Fibroblast of lung (primary cell): ENCODE measurements at regions not wholly inside any gene's neighbourhood (a gene's known extent, or its start where the extent isn't known, plus 50 kb on each side); places are given as distances from the start of the nearest gene placed in this dataset.
A peak's percentile ranks its signal among the peaks of the same experiment; 100 is the strongest.

Experiments used
- DNase-seq, 2 donors: peaks; one replicate each; pipeline versions ENCODE4 v3.0.0 to v3.0.0-alpha.2; 2010; ENCODE audit warnings: low read depth in 2 of 2
- H2AFZ ChIP-seq: 2 replicates; pipeline ENCODE4 v1.5.1; 2012; ENCODE audit warnings: low read length, control low read depth, inconsistent platforms
- H3K27ac ChIP-seq: 2 replicates; pipeline ENCODE4 v1.5.1; 2011; ENCODE audit warnings: low read length, control low read depth; ENCODE audit not compliant: insufficient read depth
- H3K27me3 ChIP-seq: 2 replicates; pipeline ENCODE4 v1.5.1; 2011; ENCODE audit warnings: mild to moderate bottlenecking, low read length; ENCODE audit not compliant: control insufficient read depth, insufficient read depth
- H3K36me3 ChIP-seq: 2 replicates; pipeline ENCODE4 v1.5.1; 2011; ENCODE audit warnings: low read length; ENCODE audit not compliant: control insufficient read depth, insufficient read depth
- H3K4me1 ChIP-seq: 2 replicates; pipeline ENCODE4 v1.5.1; 2011; ENCODE audit warnings: low read length; ENCODE audit not compliant: control insufficient read depth, insufficient read depth; ENCODE audit errors: extremely low read depth
- H3K4me2 ChIP-seq: 2 replicates; pipeline ENCODE4 v1.5.1; 2011; ENCODE audit warnings: low read length, control low read depth; ENCODE audit not compliant: insufficient read depth; ENCODE audit errors: extremely low read depth
- H3K4me3 ChIP-seq, 4 experiments: fragments of 200-600 bp in 1 of 4; sonication (generic) in 1 of 4; replicated peaks in 1 of 4; 2 replicates each; pipeline ENCODE4 v1.5.1; 2011 to 2016; ENCODE audit warnings: low read length in 4 of 4, low read depth in 3 of 4, mild to moderate bottlenecking in 3 of 4, control low read depth in 2 of 4, inconsistent platforms in 1 of 4, mixed read lengths in 1 of 4; ENCODE audit not compliant: insufficient read depth in 1 of 4; ENCODE audit errors: control extremely low read depth in 1 of 4
- H3K79me2 ChIP-seq: 2 replicates; pipeline ENCODE4 v1.5.1; 2012; ENCODE audit warnings: mild to moderate bottlenecking, low read length, inconsistent platforms; ENCODE audit not compliant: control insufficient read depth, insufficient read depth
- H3K9ac ChIP-seq: 2 replicates; pipeline ENCODE4 v1.5.1; 2011; ENCODE audit warnings: mild to moderate bottlenecking, low read length, control low read depth; ENCODE audit not compliant: insufficient read depth
- H3K9me3 ChIP-seq: 2 replicates; pipeline ENCODE4 v1.5.1; 2012; ENCODE audit warnings: low read depth, low read length; ENCODE audit not compliant: control insufficient read depth, insufficient read depth
- H4K20me1 ChIP-seq: 2 replicates; pipeline ENCODE4 v1.5.1; 2011; ENCODE audit warnings: low read length; ENCODE audit not compliant: control insufficient read depth, insufficient read depth; ENCODE audit errors: extremely low read depth
- CTCF ChIP-seq, 2 donors: IDR thresholded peaks in 1 of 2; conservative IDR thresholded peaks in 1 of 2; 1 replicate in 1 of 2; 2 replicates in 1 of 2; pipeline ENCODE4 v1.5.1; 2011 to 2012; ENCODE audit warnings: low read length in 2 of 2, control low read depth in 1 of 2, inconsistent platforms in 1 of 2, low read depth in 1 of 2, mild to moderate bottlenecking in 1 of 2
- EZH2 ChIP-seq: IDR thresholded peaks from 2 replicates; pipeline ENCODE4 v1.5.1; 2012; ENCODE audit warnings: low read length, control low read depth, mild to moderate bottlenecking; ENCODE audit errors: missing control alignments

- Histone ChIP-seq H3K27me3 (no peaks in the 10 kb centered on the region), H3K9me3 (no peaks in the 10 kb centered on the region), H3K4me1 (no peaks in the 10 kb centered on the region), H4K20me1 (no peaks in the 10 kb centered on the region), H3K79me2 (no peaks in the 10 kb centered on the region), H2AFZ (no peak overlapping the region), H3K36me3 (no peaks in the 10 kb centered on the region), H3K4me2 (no peak overlapping the region), H3K4me3 (no peak overlapping the region), H3K27ac (no peak overlapping the region), H3K9ac (no peak overlapping the region)
- DNase-seq, result no peak
- no peak for TF ChIP-seq EZH2
- TF ChIP-seq CTCF (conservative IDR thresholded peaks at IDR 0.05 in 1 of 2, IDR thresholded peaks at IDR 0.05 in 1 of 2; ENCODE audit: low read depth in 1 of 2, low read length in 2 of 2), result no peak
These were observed 543.7 kb downstream of the DACH1 start for GRCh38 chr13:71323266-71323665.

- peak in 1 of 2 donors; percentile 49 for DNase-seq
- no peaks in the 10 kb centered on the region for H3K27me3 ChIP-seq
- H3K4me1 ChIP-seq, result no peaks in the 10 kb centered on the region
- no peak overlapping the region for H3K9ac ChIP-seq
- H3K79me2 ChIP-seq, result no peaks in the 10 kb centered on the region
- H3K4me3 ChIP-seq, result no peak overlapping the region
- H2AFZ ChIP-seq, result no peak overlapping the region
- H3K36me3 ChIP-seq, result no peaks in the 10 kb centered on the region
- no peaks in the 10 kb centered on the region for H3K9me3 ChIP-seq
- no peak overlapping the region for H3K4me2 ChIP-seq
- TF ChIP-seq EZH2 (no peak), CTCF (conservative IDR thresholded peaks at IDR 0.05 in 1 of 2, IDR thresholded peaks at IDR 0.05 in 1 of 2; ENCODE audit: low read depth in 1 of 2, low read length in 2 of 2) (peak; percentile 41 to 57)
- no peaks in the 10 kb centered on the region for H4K20me1 ChIP-seq
- no peak overlapping the region for H3K27ac ChIP-seq
These were observed 546.6 kb downstream of the DACH1 start for GRCh38 chr13:71320452-71320851.

DNA sequence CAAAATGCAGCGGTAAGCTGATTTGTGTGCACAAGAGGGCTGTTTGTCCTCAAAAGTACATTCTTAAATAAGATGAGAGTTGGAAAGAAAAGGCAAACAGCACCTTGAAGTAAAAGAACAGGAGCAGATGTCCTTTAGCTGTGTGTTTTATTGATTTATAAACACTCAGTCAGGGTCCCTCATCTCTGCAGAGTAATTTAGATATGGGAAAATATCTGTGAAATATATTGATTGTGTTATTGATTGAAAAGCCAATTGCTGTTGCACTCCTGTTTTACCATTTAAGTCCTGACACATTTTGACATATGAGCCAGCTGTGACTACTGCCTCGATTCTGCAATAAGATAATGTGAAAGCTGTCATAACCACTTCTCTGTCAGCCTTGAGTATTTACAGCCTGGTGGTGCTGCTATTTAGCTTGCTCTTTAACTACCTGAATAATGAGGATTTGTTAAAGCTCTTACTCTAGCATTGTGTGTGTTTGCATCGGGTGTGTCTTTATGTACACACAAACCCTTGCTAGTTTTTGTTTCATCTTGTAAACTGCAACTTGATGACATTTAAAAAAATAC lies 550.1 kb downstream of the DACH1 start:
- no peaks in the 10 kb centered on the region for H4K20me1 ChIP-seq
- no peaks in the 10 kb centered on the region for H3K4me1 ChIP-seq
- no peaks in the 10 kb centered on the region for H3K79me2 ChIP-seq
- no peak overlapping the region for H2AFZ ChIP-seq
- DNase-seq, result no peak
- no peak overlapping the region for H3K4me2 ChIP-seq
- H3K9me3 ChIP-seq, result no peaks in the 10 kb centered on the region
- no peaks in the 10 kb centered on the region for H3K36me3 ChIP-seq
- H3K4me3 ChIP-seq, result no peak overlapping the region
- no peak overlapping the region for H3K27ac ChIP-seq
- no peaks in the 10 kb centered on the region for H3K27me3 ChIP-seq
- no peak overlapping the region for H3K9ac ChIP-seq
- no peak for TF ChIP-seq EZH2
- no peak for TF ChIP-seq CTCF (conservative IDR thresholded peaks at IDR 0.05 in 1 of 2, IDR thresholded peaks at IDR 0.05 in 1 of 2; ENCODE audit: low read depth in 1 of 2, low read length in 2 of 2)
